A549 (cell line): ENCODE measurements at regions not wholly inside any gene's neighbourhood (a gene's known extent, or its start where the extent isn't known, plus 50 kb on each side); places are given as distances from the start of the nearest gene placed in this dataset.
A peak's percentile ranks its signal among the peaks of the same experiment; 100 is the strongest.

Source experiments
- ATAC-seq, 2 experiments: fragments of 200-7000 bp in 1 of 2; fragments of >200 bp in 1 of 2; cut with Nextera tagmentation in 1 of 2; cut with Tn5 transposase in 1 of 2; 3 replicates each; pipeline versions ENCODE4 v1.8.0 to v1.9.1; 2018 to 2020; ENCODE audit warnings: mild to moderate bottlenecking in 1 of 2, moderate library complexity in 1 of 2
- CTCF ChIA-PET: fragments of 300-600 bp; sonication (Branson Sonifier 250); formaldehyde crosslinking; extraction: SDS; loops from one replicate; lab custom pipeline; 2021; ENCODE audit warnings: antibody characterized with exemption, inconsistent platforms; lab: Yijun Ruan, JAX
- POLR2A ChIA-PET: fragments of 350-600 bp; formaldehyde crosslinking; extraction: SDS; loops from one replicate; lab custom pipeline; 2021; ENCODE audit warnings: antibody characterized with exemption, inconsistent platforms; lab: Yijun Ruan, JAX
- DNase-seq, 2 experiments: peaks; one replicate each; pipeline versions ENCODE4 v3.0.0 to v3.0.0-alpha.2; 2011 to 2016; ENCODE audit warnings: low read depth in 1 of 2, low spot score in 1 of 2
- FAIRE-seq: peaks from 2 replicates; lab custom pipeline; 2011; peaks lifted over from hg19 to GRCh38; lab: Jason Lieb, UNC
- H3K27ac ChIP-seq, 2 experiments: fragments of >200 bp; sonication (Bioruptor Twin); formaldehyde crosslinking; 3 replicates each; pipeline ENCODE4 v1.5.1; 2016 to 2017
- H3K4me1 ChIP-seq: fragments of >200 bp; sonication (Bioruptor Twin); formaldehyde crosslinking; 3 replicates; pipeline ENCODE4 v1.6.1; 2016
- H3K4me2 ChIP-seq: fragments of >200 bp; sonication (Bioruptor Twin); formaldehyde crosslinking; 3 replicates; pipeline ENCODE4 v1.6.1; 2016
- H3K4me3 ChIP-seq: fragments of >200 bp; sonication (Bioruptor Twin); formaldehyde crosslinking; 3 replicates; pipeline ENCODE4 v1.5.1; 2016
- H3K9me3 ChIP-seq: fragments of >200 bp; sonication (Bioruptor Twin); formaldehyde crosslinking; 3 replicates; pipeline ENCODE4 v1.6.1; 2016
- CBX8 ChIP-seq: fragments of 200-600 bp; sonication (generic); IDR thresholded peaks from 2 replicates; pipeline ENCODE4 v1.6.1; 2016
- CHD2 ChIP-seq: fragments of 150-350 bp; IDR thresholded peaks from 2 replicates; pipeline ENCODE4 v1.6.1; 2014; ENCODE audit warnings: low read length; ENCODE audit not compliant: partially characterized antibody
- CHD4 ChIP-seq: fragments of 200-600 bp; sonication (generic); IDR thresholded peaks from 2 replicates; pipeline ENCODE4 v1.6.1; 2016; ENCODE audit warnings: antibody characterized with exemption, mild to moderate bottlenecking, borderline replicate concordance
- EP300 ChIP-seq, 2 experiments: fragments of >200 bp; sonication (Bioruptor Twin); formaldehyde crosslinking; IDR thresholded peaks; 2 replicates in 1 of 2; 3 replicates in 1 of 2; pipeline ENCODE4 v1.6.1; 2016 to 2017
- HOXA7 ChIP-seq: fragments of 250-450 bp; sonication (Bioruptor Pico); IDR thresholded peaks from 2 replicates; pipeline ENCODE4 v1.5.0; 2020; ENCODE audit warnings: mild to moderate bottlenecking, moderate library complexity
- HOXB13 ChIP-seq: fragments of 250-450 bp; sonication (Bioruptor Pico); IDR thresholded peaks from 2 replicates; pipeline ENCODE4 v1.5.0; 2020; ENCODE audit warnings: low read depth, mild to moderate bottlenecking, moderate library complexity
- JUN ChIP-seq, 2 experiments: fragments of >200 bp; sonication (Bioruptor Twin); formaldehyde crosslinking; IDR thresholded peaks; 2 replicates in 1 of 2; 3 replicates in 1 of 2; pipeline ENCODE4 v1.6.1; 2016 to 2017
- JUNB ChIP-seq: fragments of >200 bp; sonication (Bioruptor Twin); formaldehyde crosslinking; IDR thresholded peaks from 2 replicates; pipeline ENCODE4 v1.6.1; 2016
- KDM5A ChIP-seq: fragments of 200-600 bp; sonication (generic); IDR thresholded peaks from 2 replicates; pipeline ENCODE4 v1.6.1; 2016; ENCODE audit warnings: antibody characterized with exemption, mild to moderate bottlenecking
- MAZ ChIP-seq: fragments of 150-350 bp; IDR thresholded peaks from 2 replicates; pipeline ENCODE4 v1.6.1; 2014; ENCODE audit warnings: antibody characterized with exemption, low read depth, low read length, borderline replicate concordance
- NFE2L2 ChIP-seq: fragments of 150-350 bp; conservative IDR thresholded peaks from 2 replicates; pipeline ENCODE4 v1.6.1; 2014; ENCODE audit warnings: low read length
- NPAS2 ChIP-seq: fragments of 250-450 bp; sonication (Bioruptor Pico); IDR thresholded peaks from 2 replicates; pipeline ENCODE4 v1.8.0; 2022; ENCODE audit warnings: mild to moderate bottlenecking, moderate library complexity, borderline replicate concordance
- NR3C1 ChIP-seq: fragments of >200 bp; sonication (Bioruptor Twin); formaldehyde crosslinking; IDR thresholded peaks from 3 replicates; pipeline ENCODE4 v1.6.1; 2017
- PHF8 ChIP-seq: fragments of 200-600 bp; sonication (generic); IDR thresholded peaks from 2 replicates; pipeline ENCODE4 v1.6.1; 2016; ENCODE audit warnings: low read depth, mild to moderate bottlenecking, antibody characterized with exemption, moderate library complexity, borderline replicate concordance
- POLR2AphosphoS2 ChIP-seq: conservative IDR thresholded peaks from 2 replicates; pipeline ENCODE4 v1.6.1; 2012; ENCODE audit warnings: low read length, improper control_type of control experiment, inconsistent platforms
- SREBF2 ChIP-seq: fragments of 450-650 bp; IDR thresholded peaks from 2 replicates; pipeline ENCODE4 v1.6.1; 2014; ENCODE audit warnings: mild to moderate bottlenecking, moderate library complexity
- TFCP2L1 ChIP-seq: fragments of 250-450 bp; sonication (Bioruptor Pico); IDR thresholded peaks from 2 replicates; pipeline ENCODE4 v1.5.0; 2021; ENCODE audit warnings: mild to moderate bottlenecking
- WGBS: methylation state at CpG from one replicate; pipeline ENCODE4 v1.1.6; 2017; ENCODE audit errors: missing lambda C conversion rate; 5-methylcytosine and 5-hydroxymethylcytosine counted together
- TF ChIP-seq, protein P1 (sequence below): fragments of >200 bp; sonication (Bioruptor Twin); formaldehyde crosslinking; IDR thresholded peaks from 3 replicates; pipeline ENCODE4 v1.6.1; 2016
- TF ChIP-seq, protein P2 (sequence below): fragments of >200 bp; sonication (Bioruptor Twin); formaldehyde crosslinking; IDR thresholded peaks from 3 replicates; pipeline ENCODE4 v1.5.1; 2016
- TF ChIP-seq, protein P3 (sequence below): IDR thresholded peaks from 2 replicates; pipeline ENCODE4 v1.6.1; 2012; ENCODE audit warnings: low read depth, borderline replicate concordance
- TF ChIP-seq, protein P4 (sequence below): IDR thresholded peaks from 2 replicates; pipeline ENCODE4 v1.6.1; 2012
- TF ChIP-seq, protein P5 (sequence below): fragments of 450-650 bp; IDR thresholded peaks from 2 replicates; pipeline ENCODE4 v1.6.1; 2014; ENCODE audit warnings: antibody characterized with exemption

DNA sequence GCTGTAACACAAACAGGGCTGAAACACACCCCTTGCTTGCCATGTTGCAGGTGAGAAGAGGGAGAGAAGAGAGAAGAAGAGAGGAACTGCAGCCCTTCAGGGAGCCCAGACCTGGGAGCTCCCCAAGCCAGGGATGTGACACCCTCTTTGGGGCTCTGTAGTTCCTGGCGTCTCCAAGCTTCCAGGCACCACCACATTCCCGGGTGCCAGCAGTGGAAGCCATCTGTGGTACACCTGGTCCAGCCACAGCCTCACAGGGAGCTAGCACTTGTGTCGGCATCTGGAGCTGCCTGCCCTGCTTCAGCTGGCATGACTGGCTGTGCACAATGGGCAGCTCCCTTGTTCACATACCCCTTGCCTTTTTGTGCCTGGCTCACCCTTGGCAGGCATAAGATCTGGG lies 182.1 kb downstream of the DEPDC1B start:
- 94% methylated on average over 2 of the region's 3 CpGs for WGBS
- no peak for FAIRE-seq
- CTCF ChIA-PET: no interaction called here

DNA sequence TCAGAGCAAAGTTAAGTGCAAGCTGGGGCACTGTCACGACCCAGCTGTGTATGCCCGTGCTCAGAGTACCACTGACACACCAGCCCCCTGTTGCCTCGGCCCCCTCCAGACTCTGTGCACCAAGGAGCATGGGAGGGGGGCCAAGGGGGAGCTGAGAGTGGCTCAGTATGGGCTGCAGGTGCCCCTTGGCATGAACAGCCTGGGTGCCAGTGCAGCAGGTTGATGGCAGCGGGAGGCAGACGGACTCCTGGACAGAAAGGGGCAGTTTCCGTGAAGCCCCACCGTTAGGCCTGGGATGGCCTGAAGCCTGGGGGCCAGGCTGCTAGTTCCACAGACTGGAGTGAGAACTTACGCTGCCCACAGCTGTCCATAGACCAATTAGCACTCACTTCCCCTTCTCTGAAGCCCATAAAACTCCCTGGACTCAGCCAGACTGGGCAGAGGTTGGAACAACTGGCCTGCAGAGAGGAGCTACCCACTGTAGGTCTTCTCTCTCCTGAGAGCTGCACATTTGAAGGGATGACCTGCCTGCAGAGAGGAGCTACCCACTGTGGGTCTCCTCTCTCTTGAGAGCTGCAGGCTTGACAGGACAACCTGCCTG lies 182.8 kb downstream of the DEPDC1B start:
- Histone ChIP-seq H3K27ac (no peak overlapping the region), H3K4me1 (peaks cover 8% of the 10 kb centered on the region; the same call in 2 of the 3 replicates), H3K9me3 (no peaks in the 10 kb centered on the region), H3K4me3 (no peak overlapping the region), H3K4me2 (no peak overlapping the region)
- no peak for FAIRE-seq
- CTCF ChIA-PET: no interaction called here
- POLR2A ChIA-PET: no interaction called here
- WGBS: 67% methylated on average over 7 of the region's 8 CpGs
- TF ChIP-seq NPAS2 (CRISPR knock-in tag): no peak
- TF ChIP-seq SREBF2: no peak
- no peak for TF ChIP-seq JUNB
- no peak for TF ChIP-seq TFCP2L1 (CRISPR knock-in tag)
- TF ChIP-seq POLR2AphosphoS2: no peak
- no peak for TF ChIP-seq JUN (IDR thresholded peaks at IDR 0.05)
- no peak for TF ChIP-seq PHF8
- 0 out of 6 replicates have a peak, but pooled peaks of 1 of the 2 experiments have one; percentile 19 for ATAC-seq
- no peak for DNase-seq

More for the DNA sequence above, 182.1 kb downstream of the DEPDC1B start:
- no peak for DNase-seq
- POLR2A ChIA-PET: no interaction called here
- ATAC-seq: no peak
- H3K27ac ChIP-seq: no peak overlapping the region
- TF ChIP-seq CBX8: no peak
- no peak for TF ChIP-seq CHD2
- TF ChIP-seq, protein P1, sequence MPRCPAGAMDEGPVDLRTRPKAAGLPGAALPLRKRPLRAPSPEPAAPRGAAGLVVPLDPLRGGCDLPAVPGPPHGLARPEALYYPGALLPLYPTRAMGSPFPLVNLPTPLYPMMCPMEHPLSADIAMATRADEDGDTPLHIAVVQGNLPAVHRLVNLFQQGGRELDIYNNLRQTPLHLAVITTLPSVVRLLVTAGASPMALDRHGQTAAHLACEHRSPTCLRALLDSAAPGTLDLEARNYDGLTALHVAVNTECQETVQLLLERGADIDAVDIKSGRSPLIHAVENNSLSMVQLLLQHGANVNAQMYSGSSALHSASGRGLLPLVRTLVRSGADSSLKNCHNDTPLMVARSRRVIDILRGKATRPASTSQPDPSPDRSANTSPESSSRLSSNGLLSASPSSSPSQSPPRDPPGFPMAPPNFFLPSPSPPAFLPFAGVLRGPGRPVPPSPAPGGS: no peak
- no peak for TF ChIP-seq EP300 (IDR thresholded peaks at IDR 0.05)
- no peak for TF ChIP-seq CHD4
- TF ChIP-seq KDM5A: no peak
- TF ChIP-seq HOXA7: no peak
- TF ChIP-seq, protein P2, sequence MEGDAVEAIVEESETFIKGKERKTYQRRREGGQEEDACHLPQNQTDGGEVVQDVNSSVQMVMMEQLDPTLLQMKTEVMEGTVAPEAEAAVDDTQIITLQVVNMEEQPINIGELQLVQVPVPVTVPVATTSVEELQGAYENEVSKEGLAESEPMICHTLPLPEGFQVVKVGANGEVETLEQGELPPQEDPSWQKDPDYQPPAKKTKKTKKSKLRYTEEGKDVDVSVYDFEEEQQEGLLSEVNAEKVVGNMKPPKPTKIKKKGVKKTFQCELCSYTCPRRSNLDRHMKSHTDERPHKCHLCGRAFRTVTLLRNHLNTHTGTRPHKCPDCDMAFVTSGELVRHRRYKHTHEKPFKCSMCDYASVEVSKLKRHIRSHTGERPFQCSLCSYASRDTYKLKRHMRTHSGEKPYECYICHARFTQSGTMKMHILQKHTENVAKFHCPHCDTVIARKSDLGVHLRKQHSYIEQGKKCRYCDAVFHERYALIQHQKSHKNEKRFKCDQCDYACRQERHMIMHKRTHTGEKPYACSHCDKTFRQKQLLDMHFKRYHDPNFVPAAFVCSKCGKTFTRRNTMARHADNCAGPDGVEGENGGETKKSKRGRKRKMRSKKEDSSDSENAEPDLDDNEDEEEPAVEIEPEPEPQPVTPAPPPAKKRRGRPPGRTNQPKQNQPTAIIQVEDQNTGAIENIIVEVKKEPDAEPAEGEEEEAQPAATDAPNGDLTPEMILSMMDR: no peak
- TF ChIP-seq NR3C1: no peak
- TF ChIP-seq, protein P3, sequence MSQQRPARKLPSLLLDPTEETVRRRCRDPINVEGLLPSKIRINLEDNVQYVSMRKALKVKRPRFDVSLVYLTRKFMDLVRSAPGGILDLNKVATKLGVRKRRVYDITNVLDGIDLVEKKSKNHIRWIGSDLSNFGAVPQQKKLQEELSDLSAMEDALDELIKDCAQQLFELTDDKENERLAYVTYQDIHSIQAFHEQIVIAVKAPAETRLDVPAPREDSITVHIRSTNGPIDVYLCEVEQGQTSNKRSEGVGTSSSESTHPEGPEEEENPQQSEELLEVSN: no peak
- TF ChIP-seq, protein P4, sequence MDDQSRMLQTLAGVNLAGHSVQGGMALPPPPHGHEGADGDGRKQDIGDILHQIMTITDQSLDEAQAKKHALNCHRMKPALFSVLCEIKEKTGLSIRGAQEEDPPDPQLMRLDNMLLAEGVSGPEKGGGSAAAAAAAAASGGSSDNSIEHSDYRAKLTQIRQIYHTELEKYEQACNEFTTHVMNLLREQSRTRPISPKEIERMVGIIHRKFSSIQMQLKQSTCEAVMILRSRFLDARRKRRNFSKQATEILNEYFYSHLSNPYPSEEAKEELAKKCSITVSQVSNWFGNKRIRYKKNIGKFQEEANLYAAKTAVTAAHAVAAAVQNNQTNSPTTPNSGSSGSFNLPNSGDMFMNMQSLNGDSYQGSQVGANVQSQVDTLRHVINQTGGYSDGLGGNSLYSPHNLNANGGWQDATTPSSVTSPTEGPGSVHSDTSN: no peak
- TF ChIP-seq HOXB13 (CRISPR knock-in tag): no peak
- no peak for TF ChIP-seq MAZ
- TF ChIP-seq NFE2L2: no peak
- TF ChIP-seq NPAS2 (CRISPR knock-in tag): no peak
- TF ChIP-seq, protein P5, sequence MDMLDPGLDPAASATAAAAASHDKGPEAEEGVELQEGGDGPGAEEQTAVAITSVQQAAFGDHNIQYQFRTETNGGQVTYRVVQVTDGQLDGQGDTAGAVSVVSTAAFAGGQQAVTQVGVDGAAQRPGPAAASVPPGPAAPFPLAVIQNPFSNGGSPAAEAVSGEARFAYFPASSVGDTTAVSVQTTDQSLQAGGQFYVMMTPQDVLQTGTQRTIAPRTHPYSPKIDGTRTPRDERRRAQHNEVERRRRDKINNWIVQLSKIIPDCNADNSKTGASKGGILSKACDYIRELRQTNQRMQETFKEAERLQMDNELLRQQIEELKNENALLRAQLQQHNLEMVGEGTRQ: no peak
- TF ChIP-seq, all 56 proteins: peak for 0
- peaks cover 8% of the 10 kb centered on the region; the same call in 2 of the 3 replicates for H3K4me1 ChIP-seq
- H3K9me3 ChIP-seq: no peaks in the 10 kb centered on the region
- H3K4me3 ChIP-seq: no peak overlapping the region
- no peak overlapping the region for H3K4me2 ChIP-seq
